ENCODE measurements at regions not wholly inside any gene's neighbourhood (a gene's known extent, or its start where the extent isn't known, plus 50 kb on each side); places are given as distances from the start of the nearest gene placed in this dataset.
"Not testable (repeated sequence)": the region's sequence is repeated elsewhere in the genome, so short reads cannot be mapped to it uniquely, and the experiment has no call there.

GRCh38 chr1:58062635-58063034 is 483.9 kb downstream of the OMA1 start:
- DNase-seq (ENCODE audit: low read depth), result no peak

- no peak for DNase-seq (ENCODE audit: low read depth)
Observed at GRCh38 chr1:58060559-58061170, 485.9 kb downstream of the OMA1 start.

- no peak for DNase-seq (ENCODE audit: low read depth)
Observed at GRCh38 chr1:58059789-58060188, 486.7 kb downstream of the OMA1 start.

GRCh38 chr1:58058323-58058722 is 488.2 kb downstream of the OMA1 start:
- no peak for DNase-seq (ENCODE audit: low read depth)

GRCh38 chr1:58057826-58058225 is 488.7 kb downstream of the OMA1 start:
- no peak for DNase-seq (ENCODE audit: low read depth)

GRCh38 chr1:58051187-58051586 is 495.3 kb downstream of the OMA1 start:
- not testable (repeated sequence) for DNase-seq (ENCODE audit: low read depth)

GRCh38 chr1:58047265-58047858 is 499.2 kb downstream of the OMA1 start:
- peak; percentile 9 for DNase-seq (ENCODE audit: low read depth)

GRCh38 chr1:58045094-58045705 is 501.3 kb downstream of the OMA1 start:
- no peak for DNase-seq (ENCODE audit: low read depth)

- no peak for DNase-seq (ENCODE audit: low read depth)
Observed at GRCh38 chr1:58041621-58042020, 504.9 kb downstream of the OMA1 start.

- no peak for DNase-seq (ENCODE audit: low read depth)
Observed at GRCh38 chr1:58038574-58038973, 508.0 kb downstream of the OMA1 start.

GRCh38 chr1:58035523-58035922 is 511.0 kb downstream of the OMA1 start:
- no peak for DNase-seq (ENCODE audit: low read depth)

- DNase-seq (ENCODE audit: low read depth), result no peak
Observed at GRCh38 chr1:58033311-58033710, 513.2 kb downstream of the OMA1 start.

- DNase-seq (ENCODE audit: low read depth), result no peak
Observed at GRCh38 chr1:58032611-58033073, 513.9 kb downstream of the OMA1 start.

- no peak for DNase-seq (ENCODE audit: low read depth)
Observed at GRCh38 chr1:58031416-58031815, 515.1 kb downstream of the OMA1 start.

GRCh38 chr1:58030456-58030855 is 516.1 kb downstream of the OMA1 start:
- no peak for DNase-seq (ENCODE audit: low read depth)

- no peak for DNase-seq (ENCODE audit: low read depth)
Observed at GRCh38 chr1:58017641-58018040, 528.9 kb downstream of the OMA1 start.

- no peak for DNase-seq (ENCODE audit: low read depth)
Observed at GRCh38 chr1:58013237-58013636, 533.3 kb downstream of the OMA1 start.

GRCh38 chr1:58011978-58012377 is 534.5 kb downstream of the OMA1 start:
- no peak for DNase-seq (ENCODE audit: low read depth)

- no peak for DNase-seq (ENCODE audit: low read depth)
Observed at GRCh38 chr1:58006421-58007046, 540.0 kb downstream of the OMA1 start.

- no peak for DNase-seq (ENCODE audit: low read depth)
Observed at GRCh38 chr1:58005212-58005611, 541.3 kb downstream of the OMA1 start.

GRCh38 chr1:58003988-58004387 is 542.5 kb downstream of the OMA1 start:
- no peak for DNase-seq (ENCODE audit: low read depth)

- DNase-seq (ENCODE audit: low read depth), result no peak
Observed at GRCh38 chr1:58003059-58003458, 543.5 kb downstream of the OMA1 start.

GRCh38 chr1:58000821-58001220 is 545.7 kb downstream of the OMA1 start:
- DNase-seq (ENCODE audit: low read depth), result no peak
